ENCODE measurements at regions not wholly inside any gene's neighbourhood (a gene's known extent, or its start where the extent isn't known, plus 50 kb on each side); places are given as distances from the start of the nearest gene placed in this dataset.

DNA sequence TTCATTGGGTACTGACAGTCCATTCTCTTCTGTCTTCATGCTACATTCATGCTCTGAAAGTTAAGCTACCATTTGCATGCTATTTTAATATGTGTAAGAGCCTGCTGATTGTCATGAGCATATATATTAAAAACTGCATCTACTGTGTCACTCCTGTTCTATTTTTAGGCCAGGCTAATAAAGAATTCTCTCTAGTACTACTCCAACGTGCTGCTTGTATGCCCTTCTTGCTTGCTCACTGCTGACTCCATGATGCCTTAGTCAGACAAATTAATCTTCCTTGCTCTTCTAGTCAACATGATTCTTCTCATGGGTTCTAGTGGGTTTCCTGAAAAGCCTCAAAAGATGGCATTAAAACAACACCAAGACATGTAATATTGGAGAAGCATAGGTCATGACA lies 1600.1 kb downstream of the DPP10 start:
- Histone ChIP-seq H3K9me3 (no peaks in the 10 kb centered on the region), H3K4me3 (no peak overlapping the region), H3K36me3 (no peaks in the 10 kb centered on the region), H3K27me3 (no peaks in the 10 kb centered on the region), H3K27ac (no peak overlapping the region), H3K4me1 (no peaks in the 10 kb centered on the region)
- WGBS, 2 donors (ENCODE audit: low coverage in 1 of 2), result 36 to 48% methylated on average over 1 of the region's 1 CpG
- in situ Hi-C loops (cut with MboI; ENCODE audit: low pct_ligation_motif_present in 1 of 4, low pct_unique_long_range_greater_than_20kb in 1 of 4, low sequenced_read_pairs in 3 of 4), result no loop called here
- intact Hi-C loops (cut with DNase I; ENCODE audit: low total_unique reads), result no loop called here
- TF ChIP-seq POLR2AphosphoS5 (IDR thresholded peaks at IDR 0.05) (no peak), EP300 (IDR thresholded peaks at IDR 0.05; ENCODE audit: low read depth) (no peak), POLR2A (IDR thresholded peaks at IDR 0.05) (no peak)
- TF ChIP-seq, protein P1, sequence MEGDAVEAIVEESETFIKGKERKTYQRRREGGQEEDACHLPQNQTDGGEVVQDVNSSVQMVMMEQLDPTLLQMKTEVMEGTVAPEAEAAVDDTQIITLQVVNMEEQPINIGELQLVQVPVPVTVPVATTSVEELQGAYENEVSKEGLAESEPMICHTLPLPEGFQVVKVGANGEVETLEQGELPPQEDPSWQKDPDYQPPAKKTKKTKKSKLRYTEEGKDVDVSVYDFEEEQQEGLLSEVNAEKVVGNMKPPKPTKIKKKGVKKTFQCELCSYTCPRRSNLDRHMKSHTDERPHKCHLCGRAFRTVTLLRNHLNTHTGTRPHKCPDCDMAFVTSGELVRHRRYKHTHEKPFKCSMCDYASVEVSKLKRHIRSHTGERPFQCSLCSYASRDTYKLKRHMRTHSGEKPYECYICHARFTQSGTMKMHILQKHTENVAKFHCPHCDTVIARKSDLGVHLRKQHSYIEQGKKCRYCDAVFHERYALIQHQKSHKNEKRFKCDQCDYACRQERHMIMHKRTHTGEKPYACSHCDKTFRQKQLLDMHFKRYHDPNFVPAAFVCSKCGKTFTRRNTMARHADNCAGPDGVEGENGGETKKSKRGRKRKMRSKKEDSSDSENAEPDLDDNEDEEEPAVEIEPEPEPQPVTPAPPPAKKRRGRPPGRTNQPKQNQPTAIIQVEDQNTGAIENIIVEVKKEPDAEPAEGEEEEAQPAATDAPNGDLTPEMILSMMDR (IDR thresholded peaks at IDR 0.05), result no peak
- DNase-seq, result no peak

DNA sequence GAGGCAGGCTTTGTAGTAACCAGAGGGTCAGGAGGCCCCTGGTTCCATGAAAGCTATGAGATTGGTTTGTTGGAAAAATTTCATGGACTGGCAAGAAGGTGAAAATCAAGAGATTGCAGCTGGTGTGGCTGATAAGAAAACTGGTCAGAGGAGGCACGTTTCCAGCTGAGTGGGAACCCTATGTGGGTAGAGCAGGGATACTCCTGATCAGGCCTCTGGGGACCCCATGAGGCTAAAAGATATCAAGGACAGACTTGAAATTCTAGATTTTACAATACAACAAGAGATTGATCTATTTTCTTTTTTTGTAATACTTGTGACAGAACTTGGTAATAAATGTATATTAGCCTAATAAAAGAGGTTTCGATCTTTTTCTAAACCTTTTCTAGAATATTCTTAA lies 1615.1 kb downstream of the DPP10 start:
- no peak for DNase-seq
- Histone ChIP-seq H3K27ac (no peak overlapping the region), H3K36me3 (no peaks in the 10 kb centered on the region), H3K4me3 (no peak overlapping the region), H3K4me1 (no peaks in the 10 kb centered on the region), H3K27me3 (no peaks in the 10 kb centered on the region), H3K9me3 (peaks cover 0 to 6% of the 10 kb centered on the region in 2 donors)
- 56 to 75% methylated on average over 1 to 2 of the region's 2 CpGs for WGBS, 2 donors (ENCODE audit: low coverage in 1 of 2)
- intact Hi-C loops (cut with DNase I; ENCODE audit: low total_unique reads) (no loop called here), in situ Hi-C loops (cut with MboI; ENCODE audit: low pct_ligation_motif_present in 1 of 4, low pct_unique_long_range_greater_than_20kb in 1 of 4, low sequenced_read_pairs in 3 of 4) (no loop called here)
- TF ChIP-seq EP300 (IDR thresholded peaks at IDR 0.05; ENCODE audit: low read depth) (no peak), POLR2A (IDR thresholded peaks at IDR 0.05) (no peak), POLR2AphosphoS5 (IDR thresholded peaks at IDR 0.05) (no peak)
- TF ChIP-seq, protein P1 (IDR thresholded peaks at IDR 0.05), result no peak

DNA sequence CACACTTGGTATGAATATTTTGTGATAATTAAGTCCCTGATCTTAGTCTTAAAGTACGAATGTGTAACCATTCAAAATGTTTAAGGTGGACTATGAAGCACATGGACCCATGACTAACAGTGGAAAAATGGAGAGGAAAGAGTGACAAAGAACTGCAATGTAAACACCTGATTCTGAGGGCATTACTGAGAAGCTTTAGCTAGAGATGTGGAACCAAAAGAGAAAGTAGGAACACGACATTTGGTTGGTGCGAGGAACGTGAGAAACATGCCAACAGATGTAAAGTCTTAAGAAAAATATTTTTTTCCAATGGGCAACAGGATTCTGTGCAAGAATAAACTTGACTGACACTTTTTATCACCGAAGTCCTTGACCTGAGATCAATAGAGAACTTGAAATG lies 1618.6 kb downstream of the DPP10 start:
- no peaks in the 10 kb centered on the region for H3K36me3 ChIP-seq
- 73 to 79% methylated on average over 5 of the region's 5 CpGs for WGBS, 2 donors (ENCODE audit: low coverage in 1 of 2)
- no peaks in the 10 kb centered on the region for H3K4me1 ChIP-seq
- TF ChIP-seq POLR2A (IDR thresholded peaks at IDR 0.05) (no peak), EP300 (IDR thresholded peaks at IDR 0.05; ENCODE audit: low read depth) (no peak), POLR2AphosphoS5 (IDR thresholded peaks at IDR 0.05) (no peak)
- TF ChIP-seq, protein P1 (IDR thresholded peaks at IDR 0.05), result no peak
- DNase-seq, result no peak
- H3K9me3 ChIP-seq, result peaks cover 0 to under 1% of the 10 kb centered on the region in 2 donors
- H3K4me3 ChIP-seq, result no peak overlapping the region
- in situ Hi-C loops (cut with MboI; ENCODE audit: low pct_ligation_motif_present in 1 of 4, low pct_unique_long_range_greater_than_20kb in 1 of 4, low sequenced_read_pairs in 3 of 4), result no loop called here
- intact Hi-C loops (cut with DNase I; ENCODE audit: low total_unique reads), result no loop called here
- H3K27ac ChIP-seq, result no peak overlapping the region
- no peaks in the 10 kb centered on the region for H3K27me3 ChIP-seq

DNA sequence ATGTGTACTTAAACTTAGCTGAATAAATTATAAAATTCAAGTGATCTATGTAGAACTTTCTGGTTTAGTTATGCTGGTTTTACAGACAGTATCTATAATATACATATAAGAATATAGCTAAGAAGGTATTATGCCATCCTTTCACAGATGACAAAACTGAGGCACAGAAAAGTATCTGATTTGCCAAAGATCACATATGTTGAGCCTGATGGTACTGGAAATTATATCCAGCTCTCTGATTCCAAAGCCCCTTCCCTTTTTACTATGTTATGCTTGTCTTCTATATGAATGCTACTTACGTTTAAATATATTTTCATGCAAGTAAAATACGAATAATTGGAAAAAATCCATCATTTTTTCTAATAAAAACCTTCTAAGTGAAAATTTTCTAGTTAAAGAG lies 1631.3 kb downstream of the DPP10 start:
- no peak overlapping the region for H3K4me3 ChIP-seq
- WGBS, 2 donors (ENCODE audit: low coverage in 1 of 2), result 39 to 66% methylated on average over 2 of the region's 2 CpGs
- DNase-seq, result no peak
- H3K9me3 ChIP-seq, result peaks cover 0 to 2% of the 10 kb centered on the region in 2 donors
- H3K27ac ChIP-seq, result no peak overlapping the region
- H3K36me3 ChIP-seq, result no peaks in the 10 kb centered on the region
- intact Hi-C loops (cut with DNase I; ENCODE audit: low total_unique reads) (no loop called here), in situ Hi-C loops (cut with MboI; ENCODE audit: low pct_ligation_motif_present in 1 of 4, low pct_unique_long_range_greater_than_20kb in 1 of 4, low sequenced_read_pairs in 3 of 4) (no loop called here)
- no peaks in the 10 kb centered on the region for H3K4me1 ChIP-seq
- H3K27me3 ChIP-seq, result no peaks in the 10 kb centered on the region
- no peak for TF ChIP-seq POLR2AphosphoS5 (IDR thresholded peaks at IDR 0.05)
- TF ChIP-seq POLR2A (IDR thresholded peaks at IDR 0.05), result no peak
- TF ChIP-seq EP300 (IDR thresholded peaks at IDR 0.05; ENCODE audit: low read depth), result no peak
- TF ChIP-seq, protein P1 (IDR thresholded peaks at IDR 0.05), result no peak

All from transverse colon (tissue), 4 donors.